HG03342 (cell line): ENCODE measurements at regions not wholly inside any gene's neighbourhood (a gene's known extent, or its start where the extent isn't known, plus 50 kb on each side); places are given as distances from the start of the nearest gene placed in this dataset.

Experiments used
- ATAC-seq: cut with Tn5 transposase; IDR thresholded peaks from one replicate; pipeline ENCODE4 v1.9.1; 2021; ENCODE audit warnings: mild to moderate bottlenecking, moderate library complexity; ENCODE audit not compliant: unreplicated experiment

DNA sequence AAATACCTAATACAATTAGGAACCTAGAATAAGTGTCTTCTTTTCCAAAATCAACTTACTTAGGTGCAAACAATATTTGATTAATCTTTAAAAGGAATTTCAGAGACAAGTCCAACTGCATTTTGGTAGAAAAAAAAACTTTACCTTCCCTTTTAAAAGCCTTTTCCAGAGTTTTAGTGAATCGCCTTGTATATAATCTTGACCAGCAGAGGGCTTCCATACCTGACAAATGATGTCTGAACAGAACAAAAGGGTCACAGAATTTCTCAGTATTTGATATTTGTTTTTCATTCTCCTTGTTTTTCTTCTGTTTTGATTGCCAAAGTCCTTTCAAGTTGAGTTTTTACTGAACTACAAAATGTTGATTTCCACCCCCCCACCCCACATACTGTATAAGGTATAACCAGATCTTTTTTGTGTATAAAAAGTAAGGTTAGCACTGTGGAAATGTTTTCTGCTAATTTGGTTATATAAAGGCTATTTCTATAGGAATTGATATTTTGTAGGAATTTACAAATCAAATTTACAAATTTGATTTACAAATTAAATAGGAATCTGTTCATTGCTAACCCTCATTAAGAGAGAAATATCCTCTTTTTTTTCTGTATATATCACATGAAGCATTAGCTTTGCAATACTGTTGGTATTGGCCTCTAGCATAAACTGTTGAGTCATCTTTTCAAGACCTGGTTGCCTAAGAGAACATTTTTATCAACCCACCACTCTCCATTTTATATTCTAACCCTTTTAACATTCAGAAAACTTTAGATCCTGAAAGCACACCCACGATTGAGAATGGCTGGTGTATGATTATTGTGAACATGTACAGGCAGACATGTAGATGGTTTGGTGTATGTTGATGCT lies 464.1 kb upstream of the RARB start:
- ATAC-seq, result peak; percentile 49

DNA sequence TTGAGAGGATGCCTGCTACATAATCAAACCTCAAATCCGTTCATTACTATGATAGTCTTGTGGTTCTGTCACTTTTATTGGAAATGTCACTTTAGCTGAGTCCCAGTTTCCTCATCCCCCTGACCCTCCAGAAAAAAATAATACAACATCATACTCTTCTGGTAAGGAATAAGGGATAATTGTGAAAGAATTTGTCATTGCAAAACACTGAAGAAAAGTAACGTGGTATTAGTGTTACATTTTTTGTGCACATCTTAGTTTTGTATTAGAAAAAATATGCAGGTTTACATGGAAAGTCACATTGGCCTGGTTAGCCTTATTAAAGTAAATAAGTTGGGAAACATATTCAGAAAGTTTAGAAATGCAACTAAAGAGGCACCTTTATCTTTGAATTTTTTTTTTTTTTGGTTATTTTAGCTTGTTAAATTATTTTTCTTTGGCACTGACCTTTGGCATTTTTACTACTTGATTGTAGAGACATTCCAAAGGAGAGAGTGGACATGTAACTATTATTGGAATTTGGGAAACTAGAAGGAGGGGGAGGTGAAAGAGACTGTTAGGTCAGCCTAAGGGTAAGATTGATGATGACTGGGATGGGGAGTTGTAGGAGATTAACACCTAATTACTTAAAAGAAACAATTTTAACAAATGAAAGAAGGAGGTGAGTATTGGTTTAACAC lies 462.2 kb upstream of the RARB start:
- no peak for ATAC-seq

GRCh38 chr3:24968036-24968435 lies 460.0 kb upstream of the RARB start:
- no peak for ATAC-seq

GRCh38 chr3:24972491-24972890 lies 455.6 kb upstream of the RARB start:
- no peak for ATAC-seq

GRCh38 chr3:24981309-24981708 lies 446.8 kb upstream of the RARB start:
- ATAC-seq, result no peak

DNA sequence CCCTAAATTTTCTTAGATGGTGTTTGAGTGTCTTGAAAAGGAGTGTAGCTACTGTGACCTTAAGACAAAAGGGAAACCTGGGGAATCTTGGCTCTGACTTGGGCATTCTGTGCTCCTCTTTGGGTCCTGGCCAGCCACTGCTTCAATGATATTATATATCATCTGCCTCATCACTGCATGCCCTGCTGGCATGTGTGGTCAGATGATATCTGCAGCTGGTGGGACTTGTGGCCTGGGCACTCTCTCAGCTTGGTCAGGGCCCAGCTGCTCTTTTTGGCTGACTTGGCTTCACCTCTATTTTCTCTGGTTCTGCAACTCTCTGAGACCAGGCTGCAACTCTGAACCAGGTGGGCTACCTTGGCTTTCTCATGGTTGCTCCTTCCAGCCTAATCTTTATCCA lies 446.1 kb upstream of the RARB start:
- ATAC-seq, result no peak

GRCh38 chr3:24985668-24986067 lies 442.4 kb upstream of the RARB start:
- no peak for ATAC-seq

GRCh38 chr3:24986612-24987011 lies 441.5 kb upstream of the RARB start:
- no peak for ATAC-seq

- ATAC-seq, result no peak
These were observed 428.7 kb upstream of the RARB start for GRCh38 chr3:24999357-24999756.

DNA sequence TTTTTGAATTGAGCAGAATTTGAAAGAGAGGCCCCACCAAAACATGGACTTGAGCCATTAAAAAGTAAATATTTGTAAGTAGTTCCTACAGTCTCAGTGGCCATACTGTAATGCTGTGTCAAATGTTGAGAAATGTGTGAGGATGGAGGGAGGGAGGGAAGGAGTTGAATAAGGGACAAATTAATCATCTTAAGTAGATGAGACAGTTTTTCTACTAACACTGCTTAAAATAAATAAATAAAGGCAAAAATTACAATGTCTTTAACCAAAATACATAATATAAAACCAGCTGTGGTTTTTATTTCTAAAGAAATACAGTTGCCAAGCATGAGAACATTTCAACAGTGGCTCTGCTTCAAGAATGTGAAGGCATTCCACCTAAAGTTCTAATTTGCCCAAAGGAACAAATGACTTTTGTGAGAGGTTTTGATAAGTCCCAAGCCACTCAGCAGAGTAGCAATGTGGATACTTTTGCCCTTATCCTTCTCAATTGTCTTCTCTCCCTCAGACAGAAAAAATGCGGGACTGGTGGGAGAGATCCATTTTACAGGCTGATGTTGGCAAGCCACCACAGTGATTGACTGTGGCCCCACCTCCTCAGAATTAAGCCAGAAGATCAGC lies 427.0 kb upstream of the RARB start:
- ATAC-seq, result no peak

- ATAC-seq, result no peak
These were observed 426.0 kb upstream of the RARB start for GRCh38 chr3:25002052-25002451.

- ATAC-seq, result peak; percentile 99
These were observed 419.9 kb upstream of the RARB start for GRCh38 chr3:25007974-25008658.

DNA sequence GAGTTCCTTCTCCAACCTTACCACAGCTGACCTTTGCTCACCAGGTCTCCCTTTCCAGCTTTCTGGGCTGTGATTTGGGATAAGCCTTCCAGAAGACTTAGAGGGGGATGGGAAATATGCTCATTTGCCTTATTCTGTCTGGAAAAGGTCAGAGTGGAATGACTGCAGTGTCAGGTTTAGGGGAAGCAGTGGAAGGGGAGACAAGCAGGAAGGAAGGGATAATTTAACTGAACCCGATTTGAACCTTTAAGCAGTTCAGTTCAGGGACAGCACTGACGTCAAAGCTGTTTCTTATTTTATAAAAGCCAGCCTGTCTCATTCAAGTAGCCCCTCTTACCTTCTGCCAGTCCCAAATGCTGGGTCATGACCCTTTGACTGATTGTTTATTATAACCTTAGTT lies 418.4 kb upstream of the RARB start:
- ATAC-seq, result no peak

DNA sequence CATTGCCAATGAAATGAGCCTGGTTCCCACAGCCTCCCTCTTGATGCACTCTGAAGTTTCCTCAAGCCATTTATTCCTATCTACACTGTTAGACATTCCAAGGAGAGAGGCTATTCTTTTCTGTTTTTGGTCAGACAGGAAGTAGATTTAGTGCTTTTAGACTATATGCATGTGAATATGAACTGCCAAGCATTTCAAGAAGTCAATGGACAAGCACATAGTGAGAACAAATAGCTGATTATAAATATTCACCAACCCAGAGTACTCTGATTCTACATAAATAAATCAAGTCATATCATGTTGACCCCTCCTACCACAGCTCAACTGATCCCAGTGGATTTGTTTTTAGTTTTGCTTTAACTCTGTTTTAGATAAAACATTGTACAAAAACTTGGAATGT lies 412.5 kb upstream of the RARB start:
- no peak for ATAC-seq

- no peak for ATAC-seq
These were observed 409.2 kb upstream of the RARB start for GRCh38 chr3:25018909-25019308.

- ATAC-seq, result no peak
These were observed 408.6 kb upstream of the RARB start for GRCh38 chr3:25019506-25019905.

DNA sequence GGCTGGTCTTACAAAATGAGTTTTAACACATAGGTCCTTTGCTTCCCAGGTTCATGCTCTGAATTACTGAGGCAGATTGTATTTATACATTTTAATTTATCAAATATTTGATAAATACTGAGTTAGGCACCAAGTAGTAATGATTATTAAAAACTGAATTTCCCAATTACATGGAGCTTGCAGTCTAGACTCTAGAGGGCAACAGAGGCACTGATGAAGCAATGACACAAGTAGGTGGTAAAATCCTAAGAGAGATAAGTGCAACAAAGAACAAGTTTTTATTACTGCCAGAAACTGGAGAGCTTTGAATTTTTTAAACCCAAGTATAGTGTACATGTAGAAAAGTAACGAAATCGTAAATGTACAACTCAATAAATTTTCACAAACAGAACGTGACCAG lies 406.2 kb upstream of the RARB start:
- ATAC-seq, result no peak

DNA sequence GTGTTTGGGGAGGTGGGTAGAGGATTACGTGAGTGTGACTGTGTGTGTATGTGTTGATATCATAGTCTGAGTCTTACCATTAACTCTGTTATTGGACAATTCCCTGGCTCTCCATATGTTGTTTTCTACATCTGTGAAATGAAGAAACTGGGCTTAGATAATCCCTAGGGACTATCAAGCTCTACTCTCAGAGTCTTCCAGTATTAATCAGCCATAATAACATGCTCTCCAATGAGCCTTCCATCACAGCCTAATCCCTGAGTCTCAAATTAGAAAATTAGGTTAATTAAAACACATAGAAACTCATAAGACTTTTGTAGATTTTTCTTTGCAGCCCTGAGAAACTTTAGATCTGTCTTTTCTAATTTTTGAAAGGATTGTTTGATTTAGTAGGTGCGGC lies 404.2 kb upstream of the RARB start:
- ATAC-seq, result no peak

GRCh38 chr3:25025236-25025635 lies 402.8 kb upstream of the RARB start:
- ATAC-seq, result no peak

- no peak for ATAC-seq
These were observed 400.4 kb upstream of the RARB start for GRCh38 chr3:25027650-25028049.

DNA sequence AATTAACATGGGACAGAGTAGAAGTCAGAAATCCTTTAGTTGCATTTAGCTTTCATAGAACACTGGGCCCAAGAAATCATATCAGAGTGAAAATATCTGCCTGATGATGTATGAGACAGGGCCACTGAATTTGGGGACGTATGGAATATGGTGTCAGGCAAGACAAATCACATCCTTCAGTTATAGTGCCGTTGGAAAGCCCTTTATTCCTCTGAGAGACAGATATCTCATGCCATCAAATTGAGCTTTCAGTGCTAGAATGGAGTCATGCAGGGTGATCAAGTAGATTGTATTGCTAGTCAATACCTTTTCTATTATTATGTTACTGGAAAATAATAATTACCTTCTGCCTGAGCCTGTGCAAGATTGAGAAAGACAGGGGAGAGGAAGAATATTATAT lies 398.2 kb upstream of the RARB start:
- ATAC-seq, result no peak
